ENCODE measurements at regions not wholly inside any gene's neighbourhood (a gene's known extent, or its start where the extent isn't known, plus 50 kb on each side); places are given as distances from the start of the nearest gene placed in this dataset.

DNA sequence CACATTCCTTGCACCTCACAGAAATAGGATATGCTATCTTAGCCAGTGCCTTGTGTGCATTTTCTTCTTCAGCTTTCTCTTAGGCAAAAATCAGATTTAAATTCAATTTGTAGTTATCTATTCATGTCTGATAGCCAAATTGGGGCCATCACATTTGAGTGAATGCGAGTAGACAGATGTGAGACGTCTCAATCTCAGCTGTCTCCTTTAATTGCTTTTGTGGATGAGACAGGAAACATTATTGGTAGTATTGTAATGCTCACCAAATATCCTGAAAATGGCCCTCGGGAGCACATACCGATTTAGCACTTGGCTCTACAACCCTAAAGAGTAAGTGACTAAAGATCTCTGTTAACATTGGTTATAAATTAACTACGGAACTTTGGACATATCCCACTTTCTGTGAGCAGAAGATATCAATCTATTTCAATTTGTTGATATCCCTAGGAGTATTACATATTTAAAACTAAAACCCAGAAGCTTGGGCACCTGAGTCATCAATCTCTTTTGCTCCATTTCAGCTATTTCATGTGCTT is 1012.5 kb upstream of the TMEM132C start:
- H3K27ac ChIP-seq, result no peak overlapping the region
- no peaks in the 10 kb centered on the region for H3K27me3 ChIP-seq (ENCODE audit: insufficient read depth, low read depth, severe bottlenecking)
- H3K9me3 ChIP-seq (ENCODE audit: severe bottlenecking), result no peaks in the 10 kb centered on the region
- H3K4me3 ChIP-seq (ENCODE audit: low read depth, low read length), result no peak overlapping the region
- DNase-seq, result no peak
- no peaks in the 10 kb centered on the region for H3K36me3 ChIP-seq
- no peak for TF ChIP-seq CTCF (IDR thresholded peaks at IDR 0.05; ENCODE audit: low read depth, low read length)

DNA sequence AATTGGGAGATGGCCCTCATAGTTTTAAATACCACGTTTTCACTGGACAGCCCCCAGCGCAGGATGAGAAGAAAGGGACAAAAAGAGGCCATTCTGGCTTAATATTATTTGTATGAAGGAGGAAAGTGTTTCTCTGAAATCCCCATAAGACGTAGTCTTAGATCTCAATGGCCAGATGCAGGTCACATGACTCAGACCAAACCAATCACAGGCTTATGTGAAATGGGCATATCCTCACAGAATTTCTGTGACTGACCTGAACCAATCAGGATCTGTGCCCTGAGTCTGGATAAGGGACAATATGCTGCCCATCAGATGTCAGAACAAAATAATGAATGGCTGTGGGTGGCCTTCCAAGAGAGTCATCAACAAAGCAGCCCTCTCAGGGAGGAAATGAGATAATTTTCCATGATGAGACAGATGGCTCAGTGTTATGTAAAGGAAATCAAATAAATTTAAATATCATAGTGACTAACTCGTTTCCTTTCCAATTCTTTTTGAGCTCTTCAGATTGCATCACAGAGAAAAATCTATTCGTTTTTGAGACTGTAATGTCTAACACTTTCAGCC is 1009.5 kb upstream of the TMEM132C start:
- Histone ChIP-seq H3K27me3 (ENCODE audit: insufficient read depth, low read depth, severe bottlenecking) (no peaks in the 10 kb centered on the region), H3K9me3 (ENCODE audit: severe bottlenecking) (no peaks in the 10 kb centered on the region), H3K4me3 (ENCODE audit: low read depth, low read length) (no peak overlapping the region), H3K27ac (no peak overlapping the region), H3K36me3 (no peaks in the 10 kb centered on the region)
- DNase-seq, result no peak
- TF ChIP-seq CTCF (IDR thresholded peaks at IDR 0.05; ENCODE audit: low read depth, low read length), result no peak

- Histone ChIP-seq H3K9me3 (ENCODE audit: severe bottlenecking) (no peaks in the 10 kb centered on the region), H3K27ac (no peak overlapping the region), H3K36me3 (no peaks in the 10 kb centered on the region), H3K4me3 (ENCODE audit: low read depth, low read length) (no peak overlapping the region), H3K27me3 (ENCODE audit: insufficient read depth, low read depth, severe bottlenecking) (no peaks in the 10 kb centered on the region)
- TF ChIP-seq CTCF (IDR thresholded peaks at IDR 0.05; ENCODE audit: low read depth, low read length), result no peak
- no peak for DNase-seq
Observed at GRCh38 chr12:127260531-127260930, 1006.4 kb upstream of the TMEM132C start.

GRCh38 chr12:127260999-127261398 is 1006.0 kb upstream of the TMEM132C start:
- H3K4me3 ChIP-seq (ENCODE audit: low read depth, low read length), result no peak overlapping the region
- no peak for DNase-seq
- no peak for TF ChIP-seq CTCF (IDR thresholded peaks at IDR 0.05; ENCODE audit: low read depth, low read length)
- no peak overlapping the region for H3K27ac ChIP-seq
- H3K27me3 ChIP-seq (ENCODE audit: insufficient read depth, low read depth, severe bottlenecking), result no peaks in the 10 kb centered on the region
- H3K9me3 ChIP-seq (ENCODE audit: severe bottlenecking), result no peaks in the 10 kb centered on the region
- no peaks in the 10 kb centered on the region for H3K36me3 ChIP-seq

- Histone ChIP-seq H3K4me3 (ENCODE audit: low read depth, low read length) (no peak overlapping the region), H3K9me3 (ENCODE audit: severe bottlenecking) (no peaks in the 10 kb centered on the region), H3K27ac (no peak overlapping the region), H3K36me3 (no peaks in the 10 kb centered on the region), H3K27me3 (ENCODE audit: insufficient read depth, low read depth, severe bottlenecking) (no peaks in the 10 kb centered on the region)
- DNase-seq, result no peak
- no peak for TF ChIP-seq CTCF (IDR thresholded peaks at IDR 0.05; ENCODE audit: low read depth, low read length)
Observed at GRCh38 chr12:127262615-127263014, 1004.4 kb upstream of the TMEM132C start.

DNA sequence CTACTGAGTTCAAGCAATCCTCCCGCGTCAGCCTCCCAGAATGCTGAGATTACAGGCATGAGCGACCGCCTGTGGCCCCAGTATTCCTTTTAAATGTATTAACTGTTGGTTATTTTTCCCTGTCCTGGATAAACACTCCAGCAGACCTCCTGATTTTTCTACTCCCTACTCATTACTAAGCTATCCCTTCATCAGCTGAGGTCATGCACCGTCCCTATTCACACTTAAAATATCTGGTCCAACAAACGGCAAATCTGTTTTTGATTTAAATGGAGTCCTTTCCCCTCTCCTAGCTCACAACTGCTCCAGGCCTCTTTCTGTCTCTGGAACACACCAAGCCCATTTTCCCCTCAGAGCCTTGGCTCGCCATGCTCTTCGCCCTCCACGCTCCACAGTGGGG is 1003.3 kb upstream of the TMEM132C start:
- peaks cover 3% of the 10 kb centered on the region for H3K27me3 ChIP-seq (ENCODE audit: insufficient read depth, low read depth, severe bottlenecking)
- DNase-seq, result no peak
- no peaks in the 10 kb centered on the region for H3K36me3 ChIP-seq

More for the DNA sequence above, 1003.3 kb upstream of the TMEM132C start:
- no peak for TF ChIP-seq CTCF (IDR thresholded peaks at IDR 0.05; ENCODE audit: low read depth, low read length)
- no peak overlapping the region for H3K27ac ChIP-seq
- H3K9me3 ChIP-seq (ENCODE audit: severe bottlenecking), result no peaks in the 10 kb centered on the region
- H3K4me3 ChIP-seq (ENCODE audit: low read depth, low read length), result no peak overlapping the region
